Activated CD4-positive, alpha-beta memory T cell treated with anti-CD3 and anti-CD28 coated beads, Interleukin-2, amount 10 ng/mL, durations not matched to agents 7 days and 5 days (primary cell): ENCODE measurements at regions not wholly inside any gene's neighbourhood (a gene's known extent, or its start where the extent isn't known, plus 50 kb on each side); places are given as distances from the start of the nearest gene placed in this dataset.
A peak's percentile ranks its signal among the peaks of the same experiment; 100 is the strongest.
"Not testable (repeated sequence)": the region's sequence is repeated elsewhere in the genome, so short reads cannot be mapped to it uniquely, and the experiment has no call there.

Experiments used
- CTCF ChIA-PET: fragments of 350-600 bp; sonication (Branson Sonifier 250); formaldehyde crosslinking; loops from one replicate; lab custom pipeline; 2021; ENCODE audit warnings: antibody characterized with exemption, inconsistent platforms; lab: Charles Lee
- POLR2A ChIA-PET: fragments of 350-600 bp; sonication (Branson Sonifier 250); formaldehyde crosslinking; loops from one replicate; lab custom pipeline; 2021; ENCODE audit warnings: antibody characterized with exemption; lab: Charles Lee
- DNase-seq: peaks from one replicate; pipeline ENCODE4 v3.0.0-alpha.2; 2020
- H3K27ac Mint-ChIP-seq: one replicate; pipeline ENCODE4 v1.8.0; 2021; ENCODE audit warnings: mild to moderate bottlenecking, mixed read lengths
- H3K27me3 Mint-ChIP-seq: one replicate; pipeline ENCODE4 v1.8.0; 2021; ENCODE audit warnings: mixed read lengths
- H3K36me3 Mint-ChIP-seq: one replicate; pipeline ENCODE4 v1.8.0; 2021; ENCODE audit warnings: low read depth, mixed read lengths
- H3K4me1 Mint-ChIP-seq: one replicate; pipeline ENCODE4 v1.8.0; 2021; ENCODE audit warnings: mixed read lengths
- H3K4me3 Mint-ChIP-seq: one replicate; pipeline ENCODE4 v1.8.0; 2021; ENCODE audit warnings: mild to moderate bottlenecking, mixed read lengths
- H3K9me3 Mint-ChIP-seq: one replicate; pipeline ENCODE4 v1.8.0; 2021; ENCODE audit warnings: mixed read lengths

DNA sequence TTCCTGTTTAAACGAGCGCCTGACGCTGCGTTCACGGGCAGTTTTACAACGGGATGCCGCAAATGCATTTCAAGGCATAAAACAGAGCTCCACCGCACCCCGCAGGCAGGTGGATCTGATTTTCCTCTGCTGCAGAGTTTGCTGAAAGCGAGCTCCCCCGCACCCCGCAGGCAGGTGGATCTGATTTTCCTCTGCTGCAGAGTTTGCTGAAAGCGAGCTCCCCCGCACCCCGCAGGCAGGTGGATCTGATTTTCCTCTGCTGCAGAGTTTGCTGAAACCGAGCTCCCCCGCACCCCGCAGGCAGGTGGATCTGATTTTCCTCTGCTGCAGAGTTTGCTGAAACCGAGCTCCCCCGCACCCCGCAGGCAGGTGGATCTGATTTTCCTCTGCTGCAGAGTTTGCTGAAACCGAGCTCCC, 120.6 kb upstream of the LPCAT1 start:
- Mint-ChIP-seq H3K27me3 (peaks cover 40% of the 10 kb centered on the region), H3K4me1 (peaks cover 11% of the 10 kb centered on the region)
- H3K9me3 Mint-ChIP-seq, DNase-seq, H3K4me3 Mint-ChIP-seq, H3K36me3 Mint-ChIP-seq, H3K27ac Mint-ChIP-seq: not testable (repeated sequence)
- POLR2A ChIA-PET, result interaction anchor here (1.6 kb wide), 1 partner anchor 259 kb away, joined by 3 read pairs; no protein-coding TSS in a partner anchor
- CTCF ChIA-PET, result interaction anchor here (1.0 to 3.3 kb wide), 21 partner anchors 9 to 480 kb away, joined by 3 to 24 read pairs (median 4); no protein-coding TSS in a partner anchor

DNA sequence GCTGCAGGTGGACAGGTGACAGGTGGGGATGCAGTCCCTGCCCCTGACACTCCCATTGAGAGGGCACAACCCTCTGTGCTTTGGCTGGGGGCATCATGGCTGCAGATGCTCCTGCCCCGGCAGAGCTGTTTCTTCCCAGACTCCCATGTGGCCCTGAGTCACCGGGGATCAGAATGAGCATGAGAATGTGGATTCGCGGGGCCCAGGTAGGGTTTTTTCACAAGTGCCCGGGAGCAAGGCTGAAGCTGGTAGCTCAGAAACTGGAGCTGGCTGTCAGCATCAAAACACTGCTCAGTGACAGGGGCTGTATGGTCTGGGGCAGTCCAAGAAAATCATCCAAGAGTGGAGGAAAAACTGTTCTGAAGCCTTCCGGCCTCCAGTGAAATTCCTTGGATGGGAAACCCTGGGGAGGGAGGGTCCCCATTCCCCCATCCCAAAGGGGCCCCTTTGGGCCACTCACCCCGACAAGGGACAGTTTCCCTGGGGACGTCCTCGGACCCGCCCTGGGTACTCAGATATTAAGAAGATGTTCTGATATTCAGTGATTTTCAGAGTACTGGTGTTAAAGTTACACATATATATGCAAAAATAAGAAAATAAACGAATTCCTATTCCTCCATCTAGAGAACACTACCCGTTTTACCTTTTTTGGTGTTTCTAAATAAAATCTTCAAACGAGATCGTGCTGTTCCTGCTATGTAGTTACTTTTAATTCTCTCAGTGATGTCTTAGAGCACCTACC, 120.1 kb upstream of the LPCAT1 start:
- ChIA-PET POLR2A (interaction anchor here (0.7 to 0.8 kb wide), 2 partner anchors 24 to 180 kb away, joined by 4 read pairs; no protein-coding TSS in a partner anchor), CTCF (interaction anchor here (0.7 to 3.3 kb wide), 10 partner anchors 9 to 476 kb away, joined by 3 to 24 read pairs (median 6); no protein-coding TSS in a partner anchor)
- Mint-ChIP-seq H3K36me3 (no peaks in the 10 kb centered on the region), H3K27ac (no peak overlapping the region), H3K27me3 (peaks cover 37% of the 10 kb centered on the region), H3K4me3 (no peak overlapping the region), H3K4me1 (peaks cover 11% of the 10 kb centered on the region), H3K9me3 (no peaks in the 10 kb centered on the region)
- DNase-seq, result no peak

DNA sequence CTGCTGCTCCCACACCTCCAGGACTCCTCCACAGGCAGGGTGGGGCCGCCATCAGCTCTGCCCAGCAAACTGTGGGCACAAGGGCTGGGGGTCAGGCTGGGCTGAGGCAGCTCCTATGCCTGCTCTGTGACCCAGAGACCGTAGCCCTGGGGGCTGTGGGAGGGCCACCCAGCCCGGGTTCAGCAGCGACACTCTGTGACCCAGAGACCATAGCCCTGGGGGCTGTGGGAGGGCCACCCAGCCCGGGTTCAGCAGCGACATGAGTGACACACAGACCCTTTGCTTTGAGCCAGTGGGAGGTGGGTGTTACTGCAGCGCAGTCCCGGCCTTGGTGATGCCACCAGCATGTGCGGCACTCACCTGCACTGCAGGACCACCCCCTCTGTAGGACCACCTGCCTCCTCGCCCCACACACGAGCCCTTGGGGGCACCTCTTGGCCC, 118.9 kb upstream of the LPCAT1 start:
- ChIA-PET POLR2A (interaction anchor here (1.3 kb wide), 1 partner anchor 257 kb away, joined by 3 read pairs; no protein-coding TSS in a partner anchor), CTCF (interaction anchor here (1.8 to 3.3 kb wide), 2 partner anchors 263 to 474 kb away, joined by 6 to 24 read pairs; no protein-coding TSS in a partner anchor)
- Mint-ChIP-seq H3K9me3 (no peaks in the 10 kb centered on the region), H3K27me3 (peaks cover 37% of the 10 kb centered on the region), H3K4me1 (peaks cover 11% of the 10 kb centered on the region), H3K36me3 (no peaks in the 10 kb centered on the region), H3K4me3 (no peak overlapping the region), H3K27ac (no peak overlapping the region)
- no peak for DNase-seq

DNA sequence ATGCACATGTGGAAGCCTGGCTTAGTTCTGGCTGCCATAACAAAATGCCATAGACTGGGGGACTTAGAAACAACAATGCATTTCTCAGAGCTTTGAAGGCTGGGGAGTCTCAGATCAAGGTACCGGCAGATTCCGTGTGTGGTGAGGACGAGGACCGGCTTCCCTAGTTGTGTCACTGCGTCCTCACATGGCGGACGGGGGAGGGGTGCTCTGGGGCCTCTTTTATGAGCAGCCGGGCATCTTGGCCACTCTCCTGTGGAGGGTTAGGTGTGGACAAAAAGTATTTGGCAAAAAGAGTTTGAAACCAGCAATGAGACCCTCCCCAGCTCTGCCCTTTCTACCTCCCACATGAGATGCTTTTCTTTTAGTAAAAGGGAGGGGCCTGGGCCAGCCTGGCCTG, 118.5 kb upstream of the LPCAT1 start:
- ChIA-PET POLR2A (interaction anchor here (1.3 kb wide), 1 partner anchor 257 kb away, joined by 3 read pairs; no protein-coding TSS in a partner anchor), CTCF (interaction anchor here (1.8 kb wide), 1 partner anchor 262 kb away, joined by 6 read pairs; no protein-coding TSS in a partner anchor)
- Mint-ChIP-seq H3K4me1 (peaks cover 11% of the 10 kb centered on the region), H3K9me3 (no peaks in the 10 kb centered on the region), H3K27ac (no peak overlapping the region), H3K27me3 (peaks cover 37% of the 10 kb centered on the region), H3K4me3 (no peak overlapping the region), H3K36me3 (no peaks in the 10 kb centered on the region)
- no peak for DNase-seq

DNA sequence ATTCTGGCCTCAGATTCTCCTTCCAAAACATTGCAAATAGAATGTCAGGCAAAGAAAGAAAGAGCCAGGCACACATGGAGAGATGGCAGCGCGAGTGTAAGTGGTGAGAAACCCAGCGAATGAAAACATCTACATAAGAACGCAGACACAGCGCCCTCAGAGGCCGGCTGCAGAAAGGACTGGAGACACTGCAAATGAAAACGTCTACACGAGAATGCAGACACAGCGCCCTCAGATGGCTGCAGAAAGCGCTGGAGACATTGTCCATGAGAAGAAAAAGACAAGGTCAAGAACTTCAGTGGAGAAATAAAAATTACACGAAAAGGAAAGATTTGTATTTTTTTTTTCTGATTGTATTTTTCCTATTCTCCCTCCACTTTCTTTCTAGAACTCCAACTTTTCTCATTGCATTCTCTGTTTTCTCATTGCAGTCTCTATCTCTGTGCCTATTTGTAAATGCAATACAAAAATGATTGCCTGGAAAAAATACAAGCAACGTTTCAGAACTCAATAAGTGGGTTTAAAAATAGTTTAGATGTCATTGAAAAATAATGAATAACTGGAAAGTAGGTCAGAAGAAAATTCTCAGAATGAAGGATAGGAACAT, 117.9 kb upstream of the LPCAT1 start:
- Mint-ChIP-seq H3K36me3 (no peaks in the 10 kb centered on the region), H3K4me1 (peaks cover 11% of the 10 kb centered on the region), H3K4me3 (no peak overlapping the region), H3K9me3 (no peaks in the 10 kb centered on the region), H3K27me3 (peaks cover 35% of the 10 kb centered on the region), H3K27ac (no peak overlapping the region)
- CTCF ChIA-PET, result interaction anchor here (2.1 kb wide), 1 partner anchor 469 kb away, joined by 4 read pairs; no protein-coding TSS in a partner anchor
- POLR2A ChIA-PET, result no interaction called here
- peak; percentile 83 for DNase-seq

DNA sequence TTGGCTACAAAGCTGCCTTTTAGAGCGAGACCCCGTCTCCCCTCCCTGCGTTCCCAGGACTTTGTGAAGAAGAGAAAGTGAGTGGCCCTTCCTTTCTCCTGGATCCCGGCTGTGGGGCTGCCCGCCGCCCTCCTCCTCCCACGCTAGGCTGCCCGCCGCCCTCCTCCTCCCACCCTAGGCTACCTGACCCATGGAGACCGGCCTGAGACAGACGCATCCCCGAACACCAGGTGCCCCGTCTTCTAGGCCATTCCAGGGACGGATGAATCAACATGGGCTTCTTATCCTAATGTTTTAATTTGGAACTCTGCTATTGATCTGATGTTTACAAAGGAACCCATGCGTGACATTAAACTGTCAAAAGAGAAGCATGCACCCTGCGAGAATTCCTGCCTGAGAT, 117.3 kb upstream of the LPCAT1 start:
- POLR2A ChIA-PET, result no interaction called here
- no peak for DNase-seq
- Mint-ChIP-seq H3K4me1 (peaks cover 11% of the 10 kb centered on the region), H3K27ac (no peak overlapping the region), H3K36me3 (no peaks in the 10 kb centered on the region), H3K4me3 (no peak overlapping the region), H3K27me3 (peaks cover 32% of the 10 kb centered on the region), H3K9me3 (no peaks in the 10 kb centered on the region)
- CTCF ChIA-PET, result interaction anchor here (1.7 to 2.1 kb wide), 2 partner anchors 19 to 468 kb away, joined by 4 read pairs; no protein-coding TSS in a partner anchor

DNA sequence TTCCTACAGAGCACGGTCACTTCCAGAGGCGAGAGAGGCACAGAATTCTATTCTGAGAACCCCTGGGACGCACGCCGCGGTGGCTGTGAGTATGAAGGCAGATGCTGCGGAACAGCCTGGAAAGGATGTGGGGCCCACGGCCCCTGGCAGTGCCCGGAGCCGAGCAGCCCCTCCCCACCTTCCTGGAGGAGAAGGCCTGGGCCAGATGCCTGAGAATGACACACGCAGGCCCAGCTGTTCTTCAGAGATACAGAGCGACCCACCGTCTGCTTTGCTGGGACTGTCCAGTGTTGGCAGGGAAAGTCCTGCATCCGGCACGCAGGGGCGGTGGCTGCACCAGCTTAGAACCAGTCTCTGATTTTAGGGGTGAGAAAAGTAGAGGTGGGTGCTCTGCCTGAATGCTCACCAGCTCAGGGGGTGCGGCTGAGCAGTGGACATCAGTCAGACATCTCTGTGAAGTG, 116.7 kb upstream of the LPCAT1 start:
- DNase-seq, result no peak
- CTCF ChIA-PET, result interaction anchor here (1.7 to 2.1 kb wide), 2 partner anchors 19 to 468 kb away, joined by 4 read pairs; no protein-coding TSS in a partner anchor
- H3K4me3 Mint-ChIP-seq, result no peak overlapping the region
- no peaks in the 10 kb centered on the region for H3K9me3 Mint-ChIP-seq
- POLR2A ChIA-PET, result no interaction called here
- H3K36me3 Mint-ChIP-seq, result no peaks in the 10 kb centered on the region
- peaks cover 12% of the 10 kb centered on the region for H3K4me1 Mint-ChIP-seq
- H3K27me3 Mint-ChIP-seq, result peaks cover 26% of the 10 kb centered on the region
- H3K27ac Mint-ChIP-seq, result no peak overlapping the region

DNA sequence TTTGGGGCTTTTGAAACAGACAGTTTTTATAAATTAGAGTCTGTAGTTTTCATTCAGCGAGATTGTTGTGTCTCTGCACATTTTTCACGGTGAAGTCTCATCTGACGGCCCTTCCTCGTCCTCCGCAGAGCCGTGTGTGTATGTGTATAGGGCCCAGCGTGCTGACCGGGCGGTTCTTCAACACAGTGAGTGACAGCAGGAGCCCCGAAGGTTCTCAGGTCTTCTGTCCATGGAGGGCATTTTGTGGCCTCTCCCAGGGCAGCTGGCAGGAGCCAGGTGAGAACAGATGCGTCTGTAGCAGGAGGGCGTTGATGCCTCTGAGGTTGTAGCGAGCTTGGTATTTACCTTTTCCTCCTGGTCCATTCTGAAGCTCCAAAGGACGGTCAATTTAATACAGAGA, 116.0 kb upstream of the LPCAT1 start:
- no peak overlapping the region for H3K27ac Mint-ChIP-seq
- H3K4me1 Mint-ChIP-seq, result peaks cover 15% of the 10 kb centered on the region
- no peaks in the 10 kb centered on the region for H3K36me3 Mint-ChIP-seq
- no peaks in the 10 kb centered on the region for H3K9me3 Mint-ChIP-seq
- DNase-seq, result no peak
- peaks cover 19% of the 10 kb centered on the region for H3K27me3 Mint-ChIP-seq
- no peak overlapping the region for H3K4me3 Mint-ChIP-seq
- ChIA-PET POLR2A (no interaction called here), CTCF (interaction anchor here (1.3 to 2.1 kb wide), 3 partner anchors 18 to 467 kb away, joined by 3 to 4 read pairs (median 4); no protein-coding TSS in a partner anchor)

DNA sequence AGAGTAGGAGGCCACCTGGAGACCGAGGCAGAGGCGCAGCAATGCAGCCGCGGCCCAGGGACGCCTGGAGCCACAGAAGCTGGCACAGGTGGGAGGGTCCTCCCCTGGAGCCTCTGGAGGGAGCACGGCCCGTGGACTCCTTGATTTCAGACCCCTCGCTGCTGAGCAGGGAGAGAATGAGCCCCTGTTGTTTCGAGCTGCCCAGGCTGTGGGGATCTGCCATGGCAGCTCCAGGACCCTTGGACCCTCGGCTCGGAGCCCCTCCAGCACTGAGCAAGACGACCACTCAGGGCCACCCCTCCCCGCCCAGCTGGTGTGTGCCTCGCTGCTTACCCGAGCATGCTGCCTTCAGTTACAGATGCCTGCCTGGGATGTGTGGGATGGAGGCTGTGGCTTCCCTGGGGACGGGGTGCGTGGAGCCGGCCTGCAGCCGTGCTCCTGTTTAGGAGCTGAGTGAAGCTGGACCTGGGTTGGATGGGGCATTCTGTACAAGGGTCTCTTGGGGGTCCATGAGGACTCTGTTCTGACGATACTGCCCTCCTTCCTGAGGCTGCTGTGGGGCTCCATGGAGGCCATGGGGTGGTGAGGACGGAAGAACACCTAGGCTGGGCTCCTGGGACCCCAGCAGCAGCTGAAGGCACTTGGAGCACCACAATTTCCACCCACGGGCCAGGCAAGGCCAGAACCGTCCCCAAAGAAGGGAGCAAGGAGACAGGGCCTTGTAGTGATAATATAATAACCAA, 115.1 kb upstream of the LPCAT1 start:
- CTCF ChIA-PET, result interaction anchor here (1.3 kb wide), 1 partner anchor 162 kb away, joined by 3 read pairs; no protein-coding TSS in a partner anchor
- H3K4me3 Mint-ChIP-seq, result no peak overlapping the region

DNA sequence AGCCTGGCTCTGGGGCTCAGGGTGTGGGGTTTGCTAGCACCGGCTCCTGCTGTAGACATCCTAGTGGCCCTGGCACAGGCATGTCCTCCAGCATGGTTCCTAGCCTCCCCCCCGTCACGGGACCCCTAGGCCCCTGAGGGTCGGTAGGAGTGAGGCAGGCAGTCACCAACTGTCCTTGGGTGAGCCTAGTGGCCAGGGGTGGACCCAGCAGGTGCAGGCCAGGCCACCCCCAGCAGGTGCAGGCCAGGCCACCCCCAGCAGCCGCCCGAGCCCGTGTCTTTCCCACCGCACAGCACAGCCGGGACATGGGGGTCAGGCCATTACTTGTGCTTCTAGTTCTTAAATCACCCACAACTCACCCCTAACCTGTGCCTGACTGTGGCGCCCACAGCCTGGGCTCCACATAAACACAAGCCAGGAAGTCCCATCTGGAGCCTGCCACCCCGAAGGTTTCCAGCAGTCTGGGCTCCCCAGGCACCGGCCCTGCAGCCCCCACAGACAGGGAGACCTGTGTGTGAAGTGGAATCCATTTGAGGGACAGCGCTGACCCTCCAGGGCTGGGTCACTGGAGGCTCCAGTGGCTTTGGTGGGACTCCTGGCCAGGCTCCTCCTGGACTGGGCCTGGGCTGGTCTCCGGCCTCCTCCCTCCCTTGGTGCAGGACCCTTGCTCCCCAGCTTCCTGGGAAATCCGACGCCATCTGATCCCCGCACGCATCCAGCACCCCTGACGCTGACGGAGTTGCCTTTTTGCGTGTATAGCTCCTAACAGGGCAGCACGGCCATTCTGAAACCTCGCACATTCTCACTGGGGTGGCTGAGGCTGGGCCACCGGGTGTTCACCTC, 114.1 kb upstream of the LPCAT1 start:
- no peaks in the 10 kb centered on the region for H3K9me3 Mint-ChIP-seq
- no peak overlapping the region for H3K4me3 Mint-ChIP-seq
- no peak for DNase-seq
- H3K27me3 Mint-ChIP-seq, result peaks cover 6% of the 10 kb centered on the region
- H3K27ac Mint-ChIP-seq, result no peak overlapping the region
- H3K4me1 Mint-ChIP-seq, result peaks cover 22% of the 10 kb centered on the region
- no peaks in the 10 kb centered on the region for H3K36me3 Mint-ChIP-seq
- ChIA-PET CTCF (no interaction called here), POLR2A (no interaction called here)

More for the DNA sequence above, 115.1 kb upstream of the LPCAT1 start:
- Mint-ChIP-seq H3K9me3 (no peaks in the 10 kb centered on the region), H3K4me1 (peaks cover 18% of the 10 kb centered on the region), H3K36me3 (no peaks in the 10 kb centered on the region), H3K27ac (no peak overlapping the region), H3K27me3 (peaks cover 14% of the 10 kb centered on the region)
- POLR2A ChIA-PET, result no interaction called here
- DNase-seq, result peak; percentile 12

DNA sequence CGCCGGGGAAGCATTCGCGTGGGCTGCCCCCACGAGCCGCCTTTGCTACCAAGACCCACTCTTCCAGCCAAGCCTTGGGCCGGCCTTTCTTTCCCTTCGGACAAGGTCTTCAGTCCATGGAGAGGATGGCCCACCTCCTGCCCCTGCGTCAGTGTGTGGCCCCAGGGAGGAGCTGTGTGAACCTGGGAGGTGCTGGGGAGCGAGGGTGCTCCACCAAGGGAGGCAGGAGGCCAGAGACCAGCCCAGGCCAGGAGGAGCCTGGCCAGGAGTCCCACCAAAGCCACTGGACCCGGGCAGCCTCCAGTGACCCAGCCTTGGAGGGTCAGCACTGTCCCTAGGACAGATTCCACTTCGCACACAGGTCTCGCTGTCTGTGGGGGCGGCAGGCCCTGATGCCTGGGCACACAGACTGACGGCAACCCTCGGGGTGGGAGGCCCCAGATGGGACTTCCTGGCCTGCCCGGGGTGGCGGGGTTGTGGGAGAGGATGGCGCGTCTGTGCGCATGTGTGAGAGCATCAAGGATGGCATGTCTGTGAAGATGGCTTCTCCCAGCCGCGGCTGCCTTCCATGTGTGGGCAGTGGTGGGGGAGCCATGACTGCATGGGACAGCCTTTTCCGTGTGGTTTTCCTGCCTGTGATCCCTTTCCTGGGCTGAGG, 113.3 kb upstream of the LPCAT1 start:
- DNase-seq, result no peak
- POLR2A ChIA-PET, result no interaction called here
- Mint-ChIP-seq H3K4me1 (peaks cover 26% of the 10 kb centered on the region), H3K4me3 (no peak overlapping the region), H3K36me3 (no peaks in the 10 kb centered on the region), H3K9me3 (no peaks in the 10 kb centered on the region), H3K27ac (no peak overlapping the region), H3K27me3 (peaks cover 4% of the 10 kb centered on the region)
- CTCF ChIA-PET, result no interaction called here
